HEK293 (cell line): ENCODE measurements at regions not wholly inside any gene's neighbourhood (a gene's known extent, or its start where the extent isn't known, plus 50 kb on each side); places are given as distances from the start of the nearest gene placed in this dataset.

Experiments used
- CTCF ChIA-PET: fragments of 350-600 bp; formaldehyde crosslinking; extraction: SDS; loops from one replicate; lab custom pipeline; 2021; ENCODE audit warnings: antibody characterized with exemption; lab: Yijun Ruan, JAX
- POLR2A ChIA-PET: fragments of 300-600 bp; formaldehyde crosslinking; extraction: SDS; loops from one replicate; lab custom pipeline; 2020; ENCODE audit warnings: antibody characterized with exemption, inconsistent platforms; lab: Yijun Ruan, JAX
- H3K27ac ChIP-seq: fragments of 200-500 bp; sonication (Bioruptor generic); 2 replicates; pipeline ENCODE4 v1.5.1; 2014; ENCODE audit warnings: low read depth, low read length, control low read depth, inconsistent platforms; ENCODE audit errors: extremely low read depth
- H3K36me3 ChIP-seq, 2 experiments: fragments of 200-500 bp in 1 of 2; sonication (Bioruptor generic) in 1 of 2; 1 replicate in 1 of 2; 2 replicates in 1 of 2; pipeline ENCODE4 v1.5.1; 2014 to 2017; ENCODE audit warnings: inconsistent platforms in 2 of 2, low read length in 2 of 2; ENCODE audit not compliant: control insufficient read depth in 2 of 2, insufficient read depth in 1 of 2
- H3K4me1 ChIP-seq: fragments of 200-500 bp; sonication (Bioruptor generic); 2 replicates; pipeline ENCODE4 v1.5.1; 2014; ENCODE audit warnings: mild to moderate bottlenecking, low read length, inconsistent platforms; ENCODE audit not compliant: control insufficient read depth, insufficient read depth
- H3K4me3 ChIP-seq: 2 replicates; pipeline ENCODE4 v1.5.1; 2011; ENCODE audit warnings: low read depth, mild to moderate bottlenecking, control low read depth, low read length, moderate library complexity
- H3K9me3 ChIP-seq: fragments of 200-500 bp; sonication (Bioruptor generic); 2 replicates; pipeline ENCODE4 v1.5.1; 2014; ENCODE audit warnings: low read depth, low read length, inconsistent platforms; ENCODE audit not compliant: control insufficient read depth, insufficient read depth
- BCL11A ChIP-seq: fragments of 450-650 bp; formaldehyde crosslinking; IDR thresholded peaks from 2 replicates; pipeline ENCODE4 v1.5.1; 2016; ENCODE audit warnings: low read depth, missing biosample characterization, missing genetic modification characterization
- HOXC10 ChIP-seq: sonication (generic); formaldehyde crosslinking; IDR thresholded peaks from 2 replicates; pipeline ENCODE4 v1.8.1; 2023; ENCODE audit warnings: mild to moderate bottlenecking, missing genetic modification reagents
- MYNN ChIP-seq: fragments of 450-650 bp; formaldehyde crosslinking; IDR thresholded peaks from 2 replicates; pipeline ENCODE4 v1.5.1; 2016; ENCODE audit warnings: missing biosample characterization, missing genetic modification characterization, borderline replicate concordance
- OVOL3 ChIP-seq: fragments of 450-650 bp; formaldehyde crosslinking; IDR thresholded peaks from 2 replicates; pipeline ENCODE4 v1.5.1; 2016; ENCODE audit warnings: missing biosample characterization, missing genetic modification characterization
- PRDM1 ChIP-seq: fragments of 450-650 bp; formaldehyde crosslinking; IDR thresholded peaks from 2 replicates; pipeline ENCODE4; 2016; ENCODE audit warnings: missing biosample characterization, missing genetic modification characterization
- RBAK ChIP-seq: fragments of 450-650 bp; formaldehyde crosslinking; IDR thresholded peaks from 2 replicates; pipeline ENCODE4 v1.5.1; 2016; ENCODE audit warnings: missing biosample characterization, missing genetic modification characterization
- ZBTB1 ChIP-seq: fragments of 450-650 bp; formaldehyde crosslinking; IDR thresholded peaks from 2 replicates; pipeline ENCODE4 v1.5.1; 2016; ENCODE audit warnings: missing biosample characterization, missing genetic modification characterization
- ZBTB17 ChIP-seq: fragments of 450-650 bp; formaldehyde crosslinking; IDR thresholded peaks from 2 replicates; pipeline ENCODE4 v1.5.1; 2016; ENCODE audit warnings: missing biosample characterization, missing genetic modification characterization
- ZBTB21 ChIP-seq: fragments of 450-650 bp; formaldehyde crosslinking; IDR thresholded peaks from 2 replicates; pipeline ENCODE4 v1.5.1; 2017; ENCODE audit warnings: missing biosample characterization, missing genetic modification characterization
- ZBTB8A ChIP-seq: fragments of 450-650 bp; formaldehyde crosslinking; IDR thresholded peaks from 2 replicates; pipeline ENCODE4 v1.5.1; 2016; ENCODE audit warnings: missing biosample characterization, missing genetic modification characterization
- ZIC2 ChIP-seq: fragments of 450-650 bp; formaldehyde crosslinking; IDR thresholded peaks from 2 replicates; pipeline ENCODE4 v1.5.1; 2016; ENCODE audit warnings: missing biosample characterization, missing genetic modification characterization
- ZNF184 ChIP-seq: fragments of 450-650 bp; IDR thresholded peaks from 2 replicates; pipeline ENCODE4 v1.5.1; 2018; ENCODE audit warnings: missing biosample characterization, mild to moderate bottlenecking, missing genetic modification characterization
- ZNF2 ChIP-seq: fragments of 450-650 bp; formaldehyde crosslinking; IDR thresholded peaks from 2 replicates; pipeline ENCODE4 v1.5.1; 2016; ENCODE audit warnings: missing biosample characterization, missing genetic modification characterization
- ZNF266 ChIP-seq: fragments of 450-650 bp; formaldehyde crosslinking; IDR thresholded peaks from 2 replicates; pipeline ENCODE4 v1.5.1; 2016; ENCODE audit warnings: missing biosample characterization, missing genetic modification characterization, low read depth
- ZNF341 ChIP-seq: fragments of 450-650 bp; formaldehyde crosslinking; IDR thresholded peaks from 2 replicates; pipeline ENCODE4; 2016; ENCODE audit warnings: low read depth, missing biosample characterization, missing genetic modification characterization
- ZNF514 ChIP-seq: fragments of 450-650 bp; formaldehyde crosslinking; IDR thresholded peaks from 2 replicates; pipeline ENCODE4 v1.5.1; 2016; ENCODE audit warnings: missing biosample characterization, missing genetic modification characterization
- ZNF560 ChIP-seq: fragments of 450-650 bp; formaldehyde crosslinking; IDR thresholded peaks from 2 replicates; pipeline ENCODE4 v1.5.1; 2017; ENCODE audit warnings: missing biosample characterization, missing genetic modification characterization, borderline replicate concordance
- ZNF624 ChIP-seq: fragments of 450-650 bp; formaldehyde crosslinking; IDR thresholded peaks from 2 replicates; pipeline ENCODE4 v1.5.1; 2017; ENCODE audit warnings: missing biosample characterization, missing genetic modification characterization
- ZNF707 ChIP-seq: fragments of 450-650 bp; formaldehyde crosslinking; IDR thresholded peaks from 2 replicates; pipeline ENCODE4 v1.5.1; 2016; ENCODE audit warnings: missing biosample characterization, missing genetic modification characterization
- ZNF830 ChIP-seq: fragments of 450-650 bp; IDR thresholded peaks from 2 replicates; pipeline ENCODE4 v1.5.0; 2018; ENCODE audit warnings: missing biosample characterization, missing genetic modification characterization, low read depth, mild to moderate bottlenecking, moderate library complexity
- ZNF837 ChIP-seq: fragments of 450-650 bp; formaldehyde crosslinking; IDR thresholded peaks from 2 replicates; pipeline ENCODE4 v1.5.1; 2016; ENCODE audit warnings: missing biosample characterization, missing genetic modification characterization
- ZSCAN23 ChIP-seq: fragments of 450-650 bp; formaldehyde crosslinking; IDR thresholded peaks from 2 replicates; pipeline ENCODE4 v1.5.1; 2016; ENCODE audit warnings: missing biosample characterization, missing genetic modification characterization
- TF ChIP-seq, protein P1 (sequence below): fragments of 450-650 bp; formaldehyde crosslinking; IDR thresholded peaks from 2 replicates; pipeline ENCODE4 v1.5.1; 2016; ENCODE audit warnings: missing biosample characterization, missing genetic modification characterization
- TF ChIP-seq, protein P2 (sequence below): fragments of 450-650 bp; formaldehyde crosslinking; IDR thresholded peaks from 2 replicates; pipeline ENCODE4 v1.5.1; 2016; ENCODE audit warnings: missing biosample characterization, missing genetic modification characterization, borderline replicate concordance
- TF ChIP-seq, protein P3 (sequence below): fragments of 450-650 bp; formaldehyde crosslinking; IDR thresholded peaks from 2 replicates; pipeline ENCODE4 v1.5.1; 2016; ENCODE audit warnings: missing biosample characterization, missing genetic modification characterization

DNA sequence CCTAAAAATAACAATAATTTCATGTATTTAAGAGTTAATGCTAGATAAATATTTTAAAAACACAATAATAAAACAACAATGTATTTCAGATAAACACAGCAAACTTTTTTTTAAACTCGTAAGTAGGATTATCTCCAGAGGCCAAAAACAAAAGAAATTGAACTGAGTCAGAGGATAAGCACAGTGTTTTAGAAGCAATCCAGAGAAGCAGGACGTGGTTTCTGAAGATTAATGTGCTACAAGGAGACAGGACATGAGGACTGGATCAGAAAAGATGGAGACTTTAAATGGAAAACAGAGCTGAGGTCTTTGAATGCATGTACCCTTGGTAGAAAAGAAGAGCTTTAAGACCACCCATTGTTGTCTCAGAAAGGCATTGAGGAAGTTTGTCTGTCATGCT lies 491.2 kb upstream of the TLE4 start:
- Histone ChIP-seq H3K4me3 (no peak overlapping the region), H3K36me3 (no peaks in the 10 kb centered on the region), H3K9me3 (no peaks in the 10 kb centered on the region), H3K27ac (no peak overlapping the region), H3K4me1 (no peaks in the 10 kb centered on the region)
- ChIA-PET CTCF (no interaction called here), POLR2A (no interaction called here)
- TF ChIP-seq ZBTB21 (tag by site-specific recombination) (no peak), HOXC10 (no peak), ZNF707 (tag by site-specific recombination) (no peak), OVOL3 (tag by site-specific recombination) (no peak), ZIC2 (no peak)

DNA sequence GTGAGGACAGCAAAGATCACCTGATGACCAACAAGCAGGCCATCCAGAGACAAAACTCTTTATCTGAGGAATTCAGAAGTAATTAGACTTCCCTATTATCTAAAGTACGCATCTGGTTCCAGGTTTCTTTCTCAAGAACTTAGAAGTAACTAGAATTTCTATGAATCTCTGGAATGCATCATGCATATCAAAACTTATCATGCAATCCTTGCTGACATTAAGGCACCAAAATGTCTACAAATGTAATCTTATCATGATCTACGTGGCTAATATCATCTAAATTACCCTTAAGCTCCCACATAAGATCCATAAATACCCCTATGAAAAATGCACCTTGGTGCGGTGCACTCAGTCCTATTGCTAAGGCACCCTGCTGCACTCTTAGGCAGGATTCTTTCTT lies 488.1 kb upstream of the TLE4 start:
- ChIA-PET POLR2A (no interaction called here), CTCF (no interaction called here)
- H3K4me1 ChIP-seq: no peaks in the 10 kb centered on the region
- H3K36me3 ChIP-seq: no peaks in the 10 kb centered on the region
- H3K27ac ChIP-seq: no peak overlapping the region
- no peak overlapping the region for H3K4me3 ChIP-seq
- TF ChIP-seq, protein P1, sequence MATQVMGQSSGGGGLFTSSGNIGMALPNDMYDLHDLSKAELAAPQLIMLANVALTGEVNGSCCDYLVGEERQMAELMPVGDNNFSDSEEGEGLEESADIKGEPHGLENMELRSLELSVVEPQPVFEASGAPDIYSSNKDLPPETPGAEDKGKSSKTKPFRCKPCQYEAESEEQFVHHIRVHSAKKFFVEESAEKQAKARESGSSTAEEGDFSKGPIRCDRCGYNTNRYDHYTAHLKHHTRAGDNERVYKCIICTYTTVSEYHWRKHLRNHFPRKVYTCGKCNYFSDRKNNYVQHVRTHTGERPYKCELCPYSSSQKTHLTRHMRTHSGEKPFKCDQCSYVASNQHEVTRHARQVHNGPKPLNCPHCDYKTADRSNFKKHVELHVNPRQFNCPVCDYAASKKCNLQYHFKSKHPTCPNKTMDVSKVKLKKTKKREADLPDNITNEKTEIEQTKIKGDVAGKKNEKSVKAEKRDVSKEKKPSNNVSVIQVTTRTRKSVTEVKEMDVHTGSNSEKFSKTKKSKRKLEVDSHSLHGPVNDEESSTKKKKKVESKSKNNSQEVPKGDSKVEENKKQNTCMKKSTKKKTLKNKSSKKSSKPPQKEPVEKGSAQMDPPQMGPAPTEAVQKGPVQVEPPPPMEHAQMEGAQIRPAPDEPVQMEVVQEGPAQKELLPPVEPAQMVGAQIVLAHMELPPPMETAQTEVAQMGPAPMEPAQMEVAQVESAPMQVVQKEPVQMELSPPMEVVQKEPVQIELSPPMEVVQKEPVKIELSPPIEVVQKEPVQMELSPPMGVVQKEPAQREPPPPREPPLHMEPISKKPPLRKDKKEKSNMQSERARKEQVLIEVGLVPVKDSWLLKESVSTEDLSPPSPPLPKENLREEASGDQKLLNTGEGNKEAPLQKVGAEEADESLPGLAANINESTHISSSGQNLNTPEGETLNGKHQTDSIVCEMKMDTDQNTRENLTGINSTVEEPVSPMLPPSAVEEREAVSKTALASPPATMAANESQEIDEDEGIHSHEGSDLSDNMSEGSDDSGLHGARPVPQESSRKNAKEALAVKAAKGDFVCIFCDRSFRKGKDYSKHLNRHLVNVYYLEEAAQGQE (tag by site-specific recombination): no peak
- TF ChIP-seq ZNF266 (tag by site-specific recombination): no peak
- no peak for TF ChIP-seq ZBTB1 (tag by site-specific recombination)
- no peak for TF ChIP-seq RBAK
- no peak for TF ChIP-seq ZNF830 (tag by site-specific recombination)
- no peak for TF ChIP-seq PRDM1
- no peak for TF ChIP-seq ZSCAN23
- TF ChIP-seq ZNF624 (tag by site-specific recombination): no peak
- no peak for TF ChIP-seq ZNF560 (tag by site-specific recombination)
- TF ChIP-seq ZNF341 (tag by site-specific recombination): no peak
- TF ChIP-seq BCL11A (tag by site-specific recombination): no peak
- TF ChIP-seq MYNN: no peak
- no peak for TF ChIP-seq ZBTB8A (tag by site-specific recombination)
- TF ChIP-seq ZNF837 (tag by site-specific recombination): no peak
- TF ChIP-seq ZBTB17 (tag by site-specific recombination): no peak
- TF ChIP-seq ZNF184: no peak
- TF ChIP-seq, protein P2, sequence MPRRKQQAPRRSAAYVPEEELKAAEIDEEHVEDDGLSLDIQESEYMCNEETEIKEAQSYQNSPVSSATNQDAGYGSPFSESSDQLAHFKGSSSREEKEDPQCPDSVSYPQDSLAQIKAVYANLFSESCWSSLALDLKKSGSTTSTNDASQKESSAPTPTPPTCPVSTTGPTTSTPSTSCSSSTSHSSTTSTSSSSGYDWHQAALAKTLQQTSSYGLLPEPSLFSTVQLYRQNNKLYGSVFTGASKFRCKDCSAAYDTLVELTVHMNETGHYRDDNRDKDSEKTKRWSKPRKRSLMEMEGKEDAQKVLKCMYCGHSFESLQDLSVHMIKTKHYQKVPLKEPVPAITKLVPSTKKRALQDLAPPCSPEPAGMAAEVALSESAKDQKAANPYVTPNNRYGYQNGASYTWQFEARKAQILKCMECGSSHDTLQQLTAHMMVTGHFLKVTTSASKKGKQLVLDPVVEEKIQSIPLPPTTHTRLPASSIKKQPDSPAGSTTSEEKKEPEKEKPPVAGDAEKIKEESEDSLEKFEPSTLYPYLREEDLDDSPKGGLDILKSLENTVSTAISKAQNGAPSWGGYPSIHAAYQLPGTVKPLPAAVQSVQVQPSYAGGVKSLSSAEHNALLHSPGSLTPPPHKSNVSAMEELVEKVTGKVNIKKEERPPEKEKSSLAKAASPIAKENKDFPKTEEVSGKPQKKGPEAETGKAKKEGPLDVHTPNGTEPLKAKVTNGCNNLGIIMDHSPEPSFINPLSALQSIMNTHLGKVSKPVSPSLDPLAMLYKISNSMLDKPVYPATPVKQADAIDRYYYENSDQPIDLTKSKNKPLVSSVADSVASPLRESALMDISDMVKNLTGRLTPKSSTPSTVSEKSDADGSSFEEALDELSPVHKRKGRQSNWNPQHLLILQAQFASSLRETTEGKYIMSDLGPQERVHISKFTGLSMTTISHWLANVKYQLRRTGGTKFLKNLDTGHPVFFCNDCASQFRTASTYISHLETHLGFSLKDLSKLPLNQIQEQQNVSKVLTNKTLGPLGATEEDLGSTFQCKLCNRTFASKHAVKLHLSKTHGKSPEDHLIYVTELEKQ (tag by site-specific recombination): no peak
- no peak for TF ChIP-seq ZNF2 (tag by site-specific recombination)
- TF ChIP-seq, protein P3, sequence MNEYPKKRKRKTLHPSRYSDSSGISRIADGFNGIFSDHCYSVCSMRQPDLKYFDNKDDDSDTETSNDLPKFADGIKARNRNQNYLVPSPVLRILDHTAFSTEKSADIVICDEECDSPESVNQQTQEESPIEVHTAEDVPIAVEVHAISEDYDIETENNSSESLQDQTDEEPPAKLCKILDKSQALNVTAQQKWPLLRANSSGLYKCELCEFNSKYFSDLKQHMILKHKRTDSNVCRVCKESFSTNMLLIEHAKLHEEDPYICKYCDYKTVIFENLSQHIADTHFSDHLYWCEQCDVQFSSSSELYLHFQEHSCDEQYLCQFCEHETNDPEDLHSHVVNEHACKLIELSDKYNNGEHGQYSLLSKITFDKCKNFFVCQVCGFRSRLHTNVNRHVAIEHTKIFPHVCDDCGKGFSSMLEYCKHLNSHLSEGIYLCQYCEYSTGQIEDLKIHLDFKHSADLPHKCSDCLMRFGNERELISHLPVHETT: no peak
- no peak for TF ChIP-seq ZNF514 (tag by site-specific recombination)
- no peaks in the 10 kb centered on the region for H3K9me3 ChIP-seq
